ENCODE measurements at regions not wholly inside any gene's neighbourhood (a gene's known extent, or its start where the extent isn't known, plus 50 kb on each side); places are given as distances from the start of the nearest gene placed in this dataset.

- no peak for DNase-seq (ENCODE audit: low read depth in 2 of 2)
These were observed 80.6 kb upstream of the PAK5 start for GRCh38 chr20:9919271-9920014.

- no peak for DNase-seq (ENCODE audit: low read depth in 2 of 2)
These were observed 79.5 kb upstream of the PAK5 start for GRCh38 chr20:9918348-9918747.

DNA sequence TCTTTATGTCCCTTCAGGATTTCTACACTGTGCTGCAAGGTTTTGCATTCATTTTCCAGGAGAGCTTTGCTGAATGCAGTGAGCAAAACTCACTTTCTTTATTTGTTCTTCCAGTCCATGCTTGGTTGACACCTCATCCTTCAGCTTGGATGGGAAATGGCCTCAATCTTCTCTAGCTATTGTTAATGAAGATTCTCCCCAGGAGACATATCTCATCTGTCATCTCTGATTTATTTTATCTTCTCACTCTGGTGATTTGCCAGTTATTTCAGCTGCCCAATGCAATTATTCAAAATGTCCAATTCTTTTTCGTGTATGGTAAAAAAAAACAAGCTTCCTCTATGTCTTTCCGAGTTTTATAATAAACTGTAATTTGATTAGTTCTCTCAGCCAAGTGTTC, 77.9 kb upstream of the PAK5 start:
- DNase-seq (ENCODE audit: low read depth in 2 of 2), result no peak

- DNase-seq (ENCODE audit: low read depth in 2 of 2), result peak; percentile 3 to 9
These were observed 74.1 kb upstream of the PAK5 start for GRCh38 chr20:9912858-9913434.

DNA sequence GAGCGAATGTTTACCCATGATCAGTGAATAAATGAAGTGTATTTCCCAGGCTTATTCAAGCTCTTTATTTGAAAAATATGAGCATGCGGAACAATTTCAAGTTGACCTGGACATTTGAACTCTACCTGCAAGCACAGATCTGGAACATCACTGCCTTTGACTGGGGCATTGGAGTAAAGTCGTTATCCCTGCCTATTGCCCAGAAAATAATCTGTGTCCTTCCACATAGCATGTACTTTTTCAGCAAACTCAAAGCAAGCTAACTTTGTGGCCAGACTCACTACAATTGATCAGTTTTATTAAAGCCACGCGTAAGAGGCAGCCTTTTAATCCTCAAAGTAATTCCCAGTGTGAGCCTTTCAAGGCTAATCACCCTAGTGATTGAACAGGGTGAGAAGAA, 73.4 kb upstream of the PAK5 start:
- DNase-seq (ENCODE audit: low read depth in 2 of 2), result no peak

DNA sequence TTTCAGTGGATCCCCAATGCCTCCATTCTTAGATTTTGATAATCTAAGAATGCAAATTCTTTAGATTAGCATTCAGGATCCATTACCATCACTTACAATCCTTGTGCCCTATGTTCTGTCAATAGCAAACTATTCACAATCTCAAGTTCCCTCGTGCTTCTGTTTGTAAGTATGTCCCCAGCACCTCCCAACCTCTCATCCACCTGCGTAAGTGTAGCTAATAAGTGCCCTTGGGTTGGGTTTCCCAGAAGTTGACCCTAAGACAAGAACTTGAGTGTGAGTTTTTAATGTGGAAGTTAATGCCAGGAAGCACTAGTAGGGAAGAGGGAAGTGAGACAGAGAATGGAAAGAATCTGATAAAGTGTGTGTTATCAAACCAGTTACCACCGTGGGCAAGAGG, 72.6 kb upstream of the PAK5 start:
- DNase-seq (ENCODE audit: low read depth in 2 of 2), result no peak

- DNase-seq (ENCODE audit: low read depth in 2 of 2), result no peak
These were observed 70.3 kb upstream of the PAK5 start for GRCh38 chr20:9909167-9909566.

- DNase-seq (ENCODE audit: low read depth in 2 of 2), result no peak
These were observed 64.3 kb upstream of the PAK5 start for GRCh38 chr20:9903048-9903655.

GRCh38 chr20:9889270-9889981, 50.5 kb upstream of the PAK5 start:
- DNase-seq (ENCODE audit: low read depth in 2 of 2), result no peak

All from stimulated activated CD4-positive, alpha-beta T cell treated with anti-CD3 and anti-CD28 coated beads, Interleukin-1b, Interleukin-23, amount 100 ng/mL, for 4 hours (primary cell).